ENCODE measurements at regions not wholly inside any gene's neighbourhood (a gene's known extent, or its start where the extent isn't known, plus 50 kb on each side); places are given as distances from the start of the nearest gene placed in this dataset.
"Not testable (repeated sequence)": the region's sequence is repeated elsewhere in the genome, so short reads cannot be mapped to it uniquely, and the experiment has no call there.

DNA sequence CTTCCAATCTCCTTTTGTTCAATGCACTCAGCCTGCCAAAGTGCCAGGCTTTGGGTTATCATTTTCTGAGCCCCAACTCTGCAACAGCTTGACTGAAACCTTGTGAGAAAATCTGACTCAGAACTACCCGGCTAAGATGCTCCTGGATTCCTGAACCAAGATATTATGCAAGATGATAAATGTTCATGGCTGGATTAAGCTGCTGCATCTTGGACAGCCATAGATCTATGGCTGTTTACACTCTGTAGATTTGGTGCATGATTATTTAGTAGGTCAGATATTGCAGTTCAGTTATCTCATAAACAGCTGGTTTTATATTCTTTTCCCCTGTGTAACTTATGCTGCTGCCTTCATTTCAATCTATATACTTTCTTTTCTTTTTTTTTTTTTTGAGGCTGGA lies 243.5 kb downstream of the GATA3 start:
- ATAC-seq (ENCODE audit: poor library complexity) (no peak), DNase-seq (no peak)
- intact Hi-C loops (cut with DNase I) = no loop called here

DNA sequence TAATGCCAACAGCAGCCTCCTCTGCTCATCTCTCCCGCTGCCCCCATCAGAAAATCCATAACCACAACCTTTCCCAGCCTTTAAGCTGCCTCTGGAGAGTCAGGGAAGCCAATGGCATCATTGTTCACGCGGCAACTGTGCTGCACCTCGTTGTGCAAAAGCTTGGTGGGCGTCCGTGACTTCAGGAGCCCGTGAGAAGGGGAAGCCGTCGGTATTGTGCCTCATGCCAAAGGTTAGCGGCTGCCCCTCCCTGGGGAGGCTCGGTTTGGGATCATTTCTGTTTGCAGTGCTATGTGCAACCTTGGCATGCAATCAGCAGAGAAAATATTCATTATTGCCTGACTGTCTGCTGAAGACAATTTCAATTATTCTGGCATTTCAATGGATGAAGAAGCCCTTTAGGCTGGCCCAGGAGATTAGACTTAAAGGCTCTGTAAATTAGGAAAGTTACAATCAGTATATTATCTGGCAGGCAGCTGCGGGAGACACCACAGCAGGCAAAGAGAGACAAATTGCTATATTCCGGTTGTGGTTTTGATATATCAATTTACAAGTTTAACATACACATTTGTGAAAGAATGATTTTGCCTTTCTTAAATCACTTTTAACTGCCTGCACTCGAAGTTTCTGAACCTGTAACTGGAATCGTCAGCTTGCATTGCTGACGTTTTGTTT lies 244.5 kb downstream of the GATA3 start:
- ATAC-seq (ENCODE audit: poor library complexity) = no peak
- DNase-seq = no peak
- intact Hi-C loops (cut with DNase I) = no loop called here

DNA sequence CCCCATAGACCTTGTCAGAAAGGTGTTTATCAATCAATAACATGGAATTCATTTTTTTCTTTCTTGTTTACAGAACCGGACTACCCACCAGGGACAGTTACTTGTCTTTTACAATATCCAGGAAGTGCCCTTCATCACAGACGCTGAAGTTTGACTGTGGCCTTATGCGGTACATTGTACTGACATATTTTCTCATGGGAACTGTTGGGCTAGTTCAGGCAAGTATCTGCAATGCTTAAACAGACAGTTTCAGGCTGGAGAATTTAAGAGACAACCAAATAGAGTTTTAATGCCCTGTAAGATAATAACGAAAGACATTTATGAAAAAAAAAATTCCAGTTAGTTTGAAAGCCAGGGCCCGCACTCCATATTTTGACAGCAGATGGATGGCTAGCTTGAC lies 246.4 kb downstream of the GATA3 start:
- ATAC-seq (ENCODE audit: poor library complexity) (no peak), DNase-seq (no peak)
- intact Hi-C loops (cut with DNase I) = no loop called here

DNA sequence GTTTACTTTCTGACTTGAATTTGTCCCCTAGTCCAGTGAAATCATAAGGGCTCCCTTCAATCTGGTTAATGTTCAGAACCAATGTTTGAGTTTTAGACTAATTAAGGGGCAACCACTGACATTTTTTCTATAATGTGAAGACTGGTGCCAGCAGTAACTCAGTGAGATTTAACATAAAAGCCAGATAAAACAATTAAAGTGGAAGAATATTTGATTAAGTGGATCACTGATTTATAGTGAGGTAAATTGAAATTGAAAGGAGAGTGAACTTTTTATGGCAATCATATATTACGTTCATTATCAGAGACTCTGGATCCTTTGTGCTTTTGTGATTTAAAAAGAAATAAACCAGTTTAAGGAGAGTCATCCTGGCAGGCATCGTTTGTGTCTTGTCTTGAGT lies 246.8 kb downstream of the GATA3 start:
- intact Hi-C loops (cut with DNase I) = no loop called here
- ATAC-seq (ENCODE audit: poor library complexity) = no peak

GRCh38 chr10:8301831-8302230 lies 247.3 kb downstream of the GATA3 start:
- DNase-seq (no peak), ATAC-seq (ENCODE audit: poor library complexity) (no peak)
- intact Hi-C loops (cut with DNase I) = no loop called here

More for the DNA sequence above, 246.8 kb downstream of the GATA3 start:
- DNase-seq = no peak

DNA sequence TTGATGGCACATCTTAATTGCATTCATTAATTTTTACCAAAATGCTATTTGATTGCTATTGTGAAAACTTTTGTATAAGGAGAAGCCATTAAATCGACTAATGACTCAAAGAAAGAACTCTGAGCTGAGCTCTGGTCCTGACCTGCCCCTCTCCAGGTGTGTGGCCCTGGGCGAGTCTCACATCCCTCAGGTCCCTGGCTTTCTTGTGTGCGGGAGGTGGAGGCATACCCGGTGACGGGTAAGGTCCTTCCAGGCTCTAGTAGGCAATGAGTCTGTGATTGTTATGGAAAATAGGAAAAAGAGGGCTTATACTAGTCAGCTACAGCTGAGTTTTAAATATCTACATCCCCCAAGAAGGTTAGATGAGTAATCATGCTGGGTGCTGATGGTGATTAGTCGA lies 248.1 kb downstream of the GATA3 start:
- DNase-seq = no peak
- ATAC-seq (ENCODE audit: poor library complexity) = no peak
- intact Hi-C loops (cut with DNase I) = no loop called here

DNA sequence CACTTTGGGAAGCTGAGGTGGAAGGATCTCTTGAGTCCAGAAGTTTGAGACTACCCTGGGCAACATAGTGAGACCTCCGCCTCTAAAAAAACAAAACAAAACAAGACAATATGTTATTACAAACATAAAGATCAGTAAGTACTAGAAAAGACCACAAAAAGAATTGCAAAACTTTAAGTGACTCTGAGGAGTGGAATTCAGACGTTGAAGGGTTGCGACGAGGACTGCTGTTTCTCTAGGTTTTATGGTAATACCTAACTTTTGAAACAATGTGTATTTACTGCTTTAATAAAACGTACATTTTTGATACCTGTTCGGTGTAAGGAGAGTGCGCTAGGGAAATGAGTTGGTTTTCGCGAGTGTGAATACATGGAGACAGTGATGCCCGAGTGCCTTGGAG lies 250.4 kb downstream of the GATA3 start:
- DNase-seq (no peak), ATAC-seq (ENCODE audit: poor library complexity) (no peak)
- intact Hi-C loops (cut with DNase I) = no loop called here

DNA sequence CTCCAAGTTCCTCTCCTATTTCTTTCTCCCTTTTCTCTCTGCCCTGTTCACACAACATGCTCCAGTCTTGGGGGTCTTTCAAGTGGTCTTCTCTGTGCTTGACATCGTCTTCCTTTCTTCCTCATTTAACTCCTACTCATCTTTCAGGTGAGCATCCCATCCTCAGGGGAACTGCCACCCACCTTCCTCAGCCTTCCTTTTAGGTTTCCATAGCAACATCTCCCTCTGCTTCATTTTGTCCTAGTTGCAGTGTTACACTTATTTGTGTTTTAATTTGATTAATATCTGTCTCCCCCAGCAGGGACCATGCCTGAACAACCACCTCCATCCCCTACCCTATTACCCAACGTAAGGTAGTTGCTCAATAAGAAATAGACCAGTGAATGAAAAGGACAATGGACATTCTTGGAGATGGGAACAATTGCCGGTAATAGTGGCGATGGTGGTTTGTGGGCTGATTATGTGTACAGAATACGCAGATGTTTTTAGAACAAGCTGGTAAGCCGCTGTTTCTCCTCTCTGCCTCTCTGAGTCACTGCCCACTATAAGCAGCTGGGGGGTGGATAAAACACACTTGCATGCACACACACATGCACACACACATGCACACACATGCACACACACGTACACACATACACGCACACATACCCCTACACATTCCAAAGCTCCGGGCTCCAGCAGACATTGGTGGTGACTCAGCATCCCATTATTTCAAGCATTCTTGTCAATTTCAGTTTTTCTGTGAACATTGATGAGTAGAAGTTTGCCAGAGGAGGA lies 251.6 kb downstream of the GATA3 start:
- intact Hi-C loops (cut with DNase I) = no loop called here
- DNase-seq (no peak), ATAC-seq (ENCODE audit: poor library complexity) (no peak)

- intact Hi-C loops (cut with DNase I) = no loop called here
- ATAC-seq (ENCODE audit: poor library complexity) (no peak), DNase-seq (no peak)
Observed at GRCh38 chr10:8306685-8307364, 252.3 kb downstream of the GATA3 start.

DNA sequence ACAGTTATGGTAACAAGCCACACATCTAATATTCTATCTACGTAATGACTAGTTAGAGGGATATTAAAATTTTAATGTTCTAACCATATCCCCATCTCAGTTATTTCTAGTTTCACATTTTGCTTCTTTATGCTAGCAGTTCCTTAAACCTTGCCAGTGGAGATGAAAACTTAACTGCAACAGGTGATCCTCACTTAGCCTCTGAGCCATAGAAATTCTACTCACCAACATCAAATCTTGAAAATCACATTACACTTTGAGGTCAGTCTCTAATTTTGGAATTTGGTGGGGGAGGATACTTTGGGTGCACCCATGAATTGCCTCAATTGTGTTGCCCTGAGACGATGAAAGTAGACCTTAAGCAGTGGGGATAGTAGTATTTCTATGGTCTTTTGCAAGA lies 256.4 kb downstream of the GATA3 start:
- no peak for ATAC-seq (ENCODE audit: poor library complexity)
- DNase-seq = no peak
- intact Hi-C loops (cut with DNase I) = no loop called here

GRCh38 chr10:8311526-8312070 lies 257.1 kb downstream of the GATA3 start:
- intact Hi-C loops (cut with DNase I) = no loop called here
- no peak for ATAC-seq (ENCODE audit: poor library complexity)
- DNase-seq = no peak

- ATAC-seq (ENCODE audit: poor library complexity) = no peak
- intact Hi-C loops (cut with DNase I) = no loop called here
Observed at GRCh38 chr10:8312079-8312478, 257.6 kb downstream of the GATA3 start.

DNA sequence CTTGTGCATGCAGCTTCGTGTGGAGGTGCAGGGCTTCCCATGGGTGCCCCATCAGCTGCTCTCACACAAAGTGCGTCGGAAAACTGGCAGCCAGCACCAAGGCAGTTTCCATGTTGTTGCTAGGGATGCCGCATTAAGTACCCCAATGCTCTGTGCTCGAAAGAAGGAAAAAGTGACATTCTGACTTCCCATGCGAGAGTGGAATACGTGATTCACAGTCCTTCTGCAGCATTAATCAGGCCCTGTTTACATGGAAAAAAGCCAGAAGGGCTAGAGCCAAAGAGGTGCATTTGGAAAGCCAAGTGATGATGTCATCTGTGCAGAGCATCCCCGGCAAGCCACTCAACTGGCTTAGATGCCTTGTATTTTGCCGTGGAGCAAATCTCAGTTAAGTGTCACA lies 258.3 kb downstream of the GATA3 start:
- intact Hi-C loops (cut with DNase I) = no loop called here
- DNase-seq (no peak), ATAC-seq (ENCODE audit: poor library complexity) (no peak)

More at GRCh38 chr10:8312079-8312478, 257.6 kb downstream of the GATA3 start:
- DNase-seq = no peak

DNA sequence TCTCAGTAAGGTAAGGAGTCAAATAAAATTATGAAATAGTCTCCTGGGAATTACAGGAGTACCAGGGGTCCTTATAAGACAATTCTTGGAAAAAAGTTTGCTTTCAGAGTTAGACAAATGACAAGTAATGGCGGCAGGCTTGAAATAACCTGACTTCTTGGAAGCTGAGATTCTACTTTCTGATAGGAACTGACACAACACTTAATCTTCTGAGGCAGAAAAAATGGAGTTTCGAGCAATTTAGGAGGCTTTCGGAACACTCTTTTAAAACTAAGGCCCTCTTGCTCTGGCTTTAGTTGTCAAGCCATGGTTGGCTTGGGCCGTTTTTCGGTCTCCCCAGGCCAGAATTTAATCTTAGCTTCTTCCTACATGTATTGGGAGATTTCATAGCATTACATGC lies 260.0 kb downstream of the GATA3 start:
- DNase-seq = no peak
- no peak for ATAC-seq (ENCODE audit: poor library complexity)
- intact Hi-C loops (cut with DNase I) = no loop called here

GRCh38 chr10:8315619-8316021 lies 261.1 kb downstream of the GATA3 start:
- ATAC-seq (ENCODE audit: poor library complexity) (no peak), DNase-seq (no peak)
- intact Hi-C loops (cut with DNase I) = no loop called here

DNA sequence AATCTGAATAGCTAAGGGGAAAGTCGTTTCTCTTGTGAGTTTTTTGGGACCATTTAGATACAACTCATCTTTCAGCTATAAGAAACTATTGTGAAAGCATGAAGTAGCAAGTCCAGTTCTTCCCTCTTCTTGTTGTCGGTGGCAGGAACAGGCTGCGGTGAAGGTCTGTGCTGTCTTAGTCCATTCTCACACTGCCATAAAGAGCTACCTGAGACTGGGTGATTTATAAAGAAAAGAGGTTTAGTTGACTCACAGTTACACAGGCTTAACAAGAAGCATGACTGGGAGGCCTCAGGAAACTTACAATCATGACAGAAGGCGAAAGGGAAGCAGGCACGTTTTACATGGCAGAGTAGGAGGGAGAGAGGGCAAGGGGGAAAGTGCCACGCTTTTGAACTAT lies 261.8 kb downstream of the GATA3 start:
- ATAC-seq (ENCODE audit: poor library complexity) (no peak), DNase-seq (no peak)
- intact Hi-C loops (cut with DNase I) = no loop called here

DNA sequence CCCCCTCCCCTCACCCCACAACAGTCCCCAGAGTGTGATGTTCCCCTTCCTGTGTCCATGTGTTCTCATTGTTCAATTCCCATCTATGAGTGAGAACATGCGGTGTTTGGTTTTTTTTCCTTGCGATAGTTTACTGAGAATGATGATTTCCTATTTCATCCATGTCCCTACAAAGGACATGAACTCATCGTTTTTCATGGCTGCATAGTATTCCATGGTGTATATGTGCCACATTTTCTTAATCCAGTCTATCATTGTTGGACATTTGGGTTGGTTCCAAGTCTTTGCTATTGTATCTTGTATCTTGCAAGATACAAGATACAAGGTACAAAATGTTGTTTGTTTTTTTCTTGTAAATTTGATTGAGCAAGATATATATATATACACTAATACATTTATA lies 263.9 kb downstream of the GATA3 start:
- intact Hi-C loops (cut with DNase I); ATAC-seq (ENCODE audit: poor library complexity); DNase-seq: not testable (repeated sequence)

DNA sequence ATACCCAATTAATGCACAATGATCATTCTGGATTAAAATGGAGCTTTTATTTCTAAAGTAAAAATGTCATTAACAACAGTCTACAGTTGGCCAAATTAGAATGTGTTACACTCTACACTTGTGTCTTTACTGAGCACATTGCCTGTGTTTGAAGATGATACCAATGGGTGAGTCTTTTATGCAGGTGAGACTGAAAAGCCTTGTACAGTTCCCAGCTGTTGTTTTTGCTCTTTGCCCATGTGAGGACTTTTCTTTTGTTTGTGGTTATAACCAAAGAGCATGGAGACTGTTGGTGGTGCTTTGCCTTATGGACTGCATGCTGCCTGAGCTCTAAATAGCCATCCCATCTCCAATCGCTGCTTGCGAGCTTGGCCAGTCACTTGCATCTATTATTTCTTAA lies 264.5 kb downstream of the GATA3 start:
- DNase-seq (no peak), ATAC-seq (ENCODE audit: poor library complexity) (no peak)
- intact Hi-C loops (cut with DNase I) = no loop called here

DNA sequence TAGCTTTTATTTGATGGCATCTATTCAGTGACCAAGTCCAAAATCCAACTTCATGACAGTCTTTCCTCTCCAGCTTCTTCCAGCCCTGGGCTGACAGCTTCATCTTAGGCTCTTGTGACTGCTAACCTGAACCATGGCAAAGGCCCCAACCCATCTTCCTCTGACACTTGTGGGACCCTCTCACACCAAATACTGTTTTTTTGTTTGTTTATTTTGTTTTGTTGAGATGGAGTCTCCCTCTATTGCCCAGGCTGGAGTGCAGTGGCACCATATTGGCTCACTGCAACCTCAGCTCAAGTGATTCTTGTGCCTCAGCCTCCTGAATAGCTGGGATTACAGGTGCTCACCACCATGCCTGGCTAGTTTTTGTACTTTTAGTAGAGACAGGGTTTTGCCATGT lies 265.2 kb downstream of the GATA3 start:
- ATAC-seq (ENCODE audit: poor library complexity) = no peak
- DNase-seq = no peak
- intact Hi-C loops (cut with DNase I) = no loop called here

DNA sequence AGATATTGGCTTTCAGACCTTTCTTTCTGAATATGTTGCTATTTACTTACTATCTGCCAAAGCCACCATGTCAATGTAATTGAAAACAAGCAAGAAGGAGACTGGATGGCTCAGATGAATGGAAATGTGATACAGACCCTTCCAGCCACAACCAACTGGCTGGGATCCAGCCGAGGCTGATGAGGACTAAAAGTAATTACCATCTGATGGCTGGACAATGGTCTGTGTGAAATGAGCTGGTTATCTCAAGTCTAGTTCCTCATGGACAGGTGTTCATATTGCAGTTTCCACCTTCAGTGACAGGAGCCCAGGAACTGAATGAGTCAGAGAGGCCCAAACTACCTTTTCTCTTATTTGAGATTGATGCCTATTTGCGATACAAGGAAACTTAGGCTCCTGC lies 267.5 kb downstream of the GATA3 start:
- ATAC-seq (ENCODE audit: poor library complexity) = no peak
- intact Hi-C loops (cut with DNase I) = no loop called here

More for the DNA sequence above, 267.5 kb downstream of the GATA3 start:
- no peak for DNase-seq
